Hepatic stellate cell (primary cell): ENCODE measurements at regions not wholly inside any gene's neighbourhood (a gene's known extent, or its start where the extent isn't known, plus 50 kb on each side); places are given as distances from the start of the nearest gene placed in this dataset.

Experiments used
- DNase-seq: peaks from one replicate; pipeline ENCODE4 v3.0.0; 2011; ENCODE audit warnings: low spot score

GRCh38 chr2:198809976-198810375 lies 647.8 kb downstream of the SATB2 start:
- DNase-seq: no peak

GRCh38 chr2:198807131-198807530 lies 650.6 kb downstream of the SATB2 start:
- no peak for DNase-seq

- DNase-seq: no peak
These were observed 662.3 kb downstream of the SATB2 start for GRCh38 chr2:198795419-198795818.

- no peak for DNase-seq
These were observed 666.1 kb downstream of the SATB2 start for GRCh38 chr2:198791623-198792022.

GRCh38 chr2:198788676-198789075 lies 669.1 kb downstream of the SATB2 start:
- no peak for DNase-seq

GRCh38 chr2:198782734-198783133 lies 675.0 kb downstream of the SATB2 start:
- DNase-seq: no peak

GRCh38 chr2:198776616-198777406 lies 680.9 kb downstream of the SATB2 start:
- no peak for DNase-seq

- no peak for DNase-seq
These were observed 682.0 kb downstream of the SATB2 start for GRCh38 chr2:198775737-198776136.

GRCh38 chr2:198774576-198774975 lies 683.2 kb downstream of the SATB2 start:
- no peak for DNase-seq

GRCh38 chr2:198767694-198768093 lies 690.0 kb downstream of the SATB2 start:
- no peak for DNase-seq

- no peak for DNase-seq
These were observed 693.9 kb downstream of the SATB2 start for GRCh38 chr2:198763793-198764192.

- DNase-seq: no peak
These were observed 695.3 kb downstream of the SATB2 start for GRCh38 chr2:198762441-198762840.

GRCh38 chr2:198757069-198757468 lies 700.7 kb downstream of the SATB2 start:
- DNase-seq: no peak

- DNase-seq: no peak
These were observed 701.6 kb downstream of the SATB2 start for GRCh38 chr2:198756166-198756565.

GRCh38 chr2:198753101-198753500 lies 704.6 kb downstream of the SATB2 start:
- DNase-seq: no peak

GRCh38 chr2:198749364-198749763 lies 708.4 kb downstream of the SATB2 start:
- DNase-seq: no peak

- DNase-seq: no peak
These were observed 725.8 kb downstream of the SATB2 start for GRCh38 chr2:198731842-198732399.

- no peak for DNase-seq
These were observed 737.5 kb downstream of the SATB2 start for GRCh38 chr2:198720266-198720665.

- no peak for DNase-seq
These were observed 740.3 kb downstream of the SATB2 start for GRCh38 chr2:198717451-198717850.

GRCh38 chr2:198715302-198715835 lies 742.4 kb downstream of the SATB2 start:
- DNase-seq: no peak

GRCh38 chr2:198712485-198712884 lies 745.3 kb downstream of the SATB2 start:
- no peak for DNase-seq

GRCh38 chr2:198711484-198711883 lies 746.3 kb downstream of the SATB2 start:
- DNase-seq: no peak

- no peak for DNase-seq
These were observed 747.2 kb downstream of the SATB2 start for GRCh38 chr2:198710562-198710961.
